Cardiac septum (tissue), 1 donor: ENCODE measurements at regions not wholly inside any gene's neighbourhood (a gene's known extent, or its start where the extent isn't known, plus 50 kb on each side); places are given as distances from the start of the nearest gene placed in this dataset.

Source experiments
- DNase-seq: peaks from one replicate; pipeline ENCODE4 v3.0.0-alpha.2; 2020; ENCODE audit warnings: low spot score
- intact Hi-C: fragments of 100-400 bp; cut with DNase I; formaldehyde crosslinking; loops from one replicate; pipeline ENCODE4 v1.14.0; 2022
- donor health status: DM: no; HTN: no; CAD: no.

- intact Hi-C loops = no loop called here
- DNase-seq = no peak
Measured at GRCh38 chr11:80173371-80174136, 732.7 kb upstream of the TENM4 start.

GRCh38 chr11:80168796-80169195, 728.0 kb upstream of the TENM4 start:
- intact Hi-C loops = no loop called here
- DNase-seq = no peak

GRCh38 chr11:80167766-80168165, 726.9 kb upstream of the TENM4 start:
- DNase-seq = no peak

GRCh38 chr11:80165744-80166143, 724.9 kb upstream of the TENM4 start:
- no peak for DNase-seq
- intact Hi-C loops = no loop called here

More at GRCh38 chr11:80167766-80168165, 726.9 kb upstream of the TENM4 start:
- intact Hi-C loops = no loop called here

- intact Hi-C loops = no loop called here
- no peak for DNase-seq
Measured at GRCh38 chr11:80163441-80163840, 722.6 kb upstream of the TENM4 start.

- DNase-seq = no peak
- intact Hi-C loops = no loop called here
Measured at GRCh38 chr11:80163011-80163410, 722.2 kb upstream of the TENM4 start.

- no peak for DNase-seq
- intact Hi-C loops = no loop called here
Measured at GRCh38 chr11:80162387-80162786, 721.6 kb upstream of the TENM4 start.

GRCh38 chr11:80157447-80157846, 716.6 kb upstream of the TENM4 start:
- no peak for DNase-seq
- intact Hi-C loops = loop anchor here (5.0 to 10.0 kb wide), 2 partner anchors 395 to 1513 kb away; no protein-coding TSS in a partner anchor

- intact Hi-C loops = loop anchor here (5.0 to 10.0 kb wide), 2 partner anchors 394 to 1511 kb away; no protein-coding TSS in a partner anchor
- DNase-seq = no peak
Measured at GRCh38 chr11:80156062-80156461, 715.2 kb upstream of the TENM4 start.

- intact Hi-C loops = loop anchor here (5.0 to 10.0 kb wide), 2 partner anchors 393 to 1511 kb away; no protein-coding TSS in a partner anchor
- DNase-seq = no peak
Measured at GRCh38 chr11:80155412-80156017, 714.7 kb upstream of the TENM4 start.

GRCh38 chr11:80146232-80146631, 705.4 kb upstream of the TENM4 start:
- DNase-seq = no peak
- intact Hi-C loops = no loop called here

GRCh38 chr11:80144897-80145594, 704.2 kb upstream of the TENM4 start:
- no peak for DNase-seq
- intact Hi-C loops = no loop called here

GRCh38 chr11:80136991-80137390, 696.2 kb upstream of the TENM4 start:
- intact Hi-C loops = no loop called here

GRCh38 chr11:80129396-80129795, 688.6 kb upstream of the TENM4 start:
- intact Hi-C loops = no loop called here
- DNase-seq = no peak

More at GRCh38 chr11:80136991-80137390, 696.2 kb upstream of the TENM4 start:
- DNase-seq = no peak

GRCh38 chr11:80122211-80122610, 681.4 kb upstream of the TENM4 start:
- no peak for DNase-seq
- intact Hi-C loops = no loop called here

GRCh38 chr11:80118073-80118472, 677.2 kb upstream of the TENM4 start:
- DNase-seq = no peak

GRCh38 chr11:80116796-80117195, 676.0 kb upstream of the TENM4 start:
- intact Hi-C loops = no loop called here
- DNase-seq = no peak

More at GRCh38 chr11:80118073-80118472, 677.2 kb upstream of the TENM4 start:
- intact Hi-C loops = no loop called here

- intact Hi-C loops = no loop called here
- no peak for DNase-seq
Measured at GRCh38 chr11:80109652-80110051, 668.8 kb upstream of the TENM4 start.

GRCh38 chr11:80109031-80109430, 668.2 kb upstream of the TENM4 start:
- DNase-seq = no peak
- intact Hi-C loops = no loop called here

GRCh38 chr11:80107415-80107814, 666.6 kb upstream of the TENM4 start:
- intact Hi-C loops = no loop called here
- no peak for DNase-seq
